Umbilical cord (tissue), 1 donor: ENCODE measurements at regions not wholly inside any gene's neighbourhood (a gene's known extent, or its start where the extent isn't known, plus 50 kb on each side); places are given as distances from the start of the nearest gene placed in this dataset.
A peak's percentile ranks its signal among the peaks of the same experiment; 100 is the strongest.

Experiments
- DNase-seq: peaks from one replicate; pipeline ENCODE4 v3.0.0-alpha.2; 2015; ENCODE audit warnings: low spot score

- DNase-seq: no peak
Measured at GRCh38 chr7:17601921-17602320, 303.5 kb downstream of the AHR start.

DNA sequence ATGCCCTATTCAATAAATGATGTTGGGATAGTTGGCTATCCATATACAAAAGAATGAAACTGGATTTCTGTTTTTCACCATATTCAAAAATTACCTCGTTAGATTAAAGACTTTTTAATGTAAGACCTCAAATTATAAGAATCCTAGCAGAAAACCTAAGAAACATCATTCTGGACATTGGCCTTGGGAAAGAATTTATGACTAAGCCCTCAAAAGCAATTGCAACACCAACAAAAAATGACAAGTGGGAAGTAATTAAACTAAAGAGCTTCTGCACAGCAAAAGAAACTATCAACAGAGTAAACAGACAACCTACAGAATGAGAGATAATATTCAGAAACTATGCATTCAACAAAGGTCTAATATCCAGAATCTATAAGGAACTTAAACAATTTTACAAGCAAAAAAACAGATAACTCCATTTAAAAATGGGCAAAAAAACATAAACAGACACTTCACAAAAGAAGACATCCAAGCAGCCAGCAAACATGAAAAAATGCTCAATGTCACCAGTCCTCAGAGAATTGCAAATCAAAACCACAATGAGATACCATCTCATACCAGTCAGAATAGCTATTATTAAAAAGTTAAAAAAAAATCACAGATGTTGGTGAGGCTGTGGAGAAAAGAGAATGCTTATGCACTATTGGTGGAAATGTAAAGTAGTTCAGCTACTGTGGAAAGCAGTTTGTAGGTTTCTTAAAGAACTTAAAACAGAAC lies 309.8 kb downstream of the AHR start:
- DNase-seq: no peak

DNA sequence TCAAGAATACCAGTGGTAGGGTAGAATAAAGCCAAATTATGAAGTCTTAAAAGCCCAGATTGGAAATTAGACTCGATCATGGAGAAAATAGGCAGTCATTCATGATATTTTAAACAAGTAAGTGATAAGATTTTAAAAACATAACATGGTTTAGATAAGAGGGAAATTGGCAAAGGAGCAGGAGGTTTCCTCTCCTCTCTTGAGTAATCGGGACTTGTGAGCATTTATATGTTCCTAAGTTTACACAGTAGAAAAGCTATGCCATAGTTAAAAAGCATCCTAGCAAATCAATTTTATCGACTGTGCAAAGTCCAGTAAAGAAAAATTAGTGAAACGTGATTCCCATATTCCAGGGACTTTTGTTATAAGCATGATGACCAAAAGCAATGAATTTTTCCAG lies 313.2 kb downstream of the AHR start:
- DNase-seq: no peak

GRCh38 chr7:17613338-17614041 lies 315.0 kb downstream of the AHR start:
- DNase-seq: no peak

DNA sequence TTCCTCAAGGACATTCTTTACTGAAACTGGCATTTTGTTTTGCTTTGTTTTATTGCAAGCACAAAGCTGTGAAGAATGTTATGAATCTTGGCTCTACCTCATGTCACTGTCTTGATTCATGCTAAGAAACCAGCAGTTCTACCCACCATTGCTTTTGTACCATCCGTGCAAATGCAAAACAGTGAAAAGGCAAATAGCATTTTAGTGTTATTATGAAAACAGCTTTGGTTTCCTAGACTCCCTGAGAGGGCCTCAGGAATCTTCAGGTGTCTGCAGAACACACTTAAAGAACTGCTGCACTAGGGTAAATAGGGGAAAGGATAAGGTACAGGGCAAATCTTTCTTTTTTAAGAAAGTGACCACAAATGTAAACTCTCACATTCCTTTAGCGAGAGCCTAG lies 318.9 kb downstream of the AHR start:
- DNase-seq: no peak

- DNase-seq: no peak
Measured at GRCh38 chr7:17617857-17618651, 319.6 kb downstream of the AHR start.

DNA sequence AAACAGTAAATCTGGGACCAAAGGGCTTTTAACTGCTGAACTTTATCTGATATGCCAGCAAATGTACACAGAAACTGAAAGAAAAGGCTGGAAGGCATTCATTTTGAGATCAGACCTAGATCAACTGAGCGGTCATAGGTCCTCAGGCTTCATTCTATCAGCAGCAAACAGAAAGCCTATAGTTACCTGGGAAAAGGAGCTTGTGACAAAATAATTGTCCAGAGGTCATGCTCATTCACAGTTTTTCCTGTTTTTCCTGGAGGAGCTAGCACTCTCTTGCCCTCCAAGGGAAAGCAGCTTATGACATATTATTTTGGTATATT lies 320.2 kb downstream of the AHR start:
- DNase-seq: no peak

GRCh38 chr7:17619196-17619818 lies 320.9 kb downstream of the AHR start:
- no peak for DNase-seq

GRCh38 chr7:17620566-17620965 lies 319.7 kb downstream of the SNX13 start:
- DNase-seq: no peak

DNA sequence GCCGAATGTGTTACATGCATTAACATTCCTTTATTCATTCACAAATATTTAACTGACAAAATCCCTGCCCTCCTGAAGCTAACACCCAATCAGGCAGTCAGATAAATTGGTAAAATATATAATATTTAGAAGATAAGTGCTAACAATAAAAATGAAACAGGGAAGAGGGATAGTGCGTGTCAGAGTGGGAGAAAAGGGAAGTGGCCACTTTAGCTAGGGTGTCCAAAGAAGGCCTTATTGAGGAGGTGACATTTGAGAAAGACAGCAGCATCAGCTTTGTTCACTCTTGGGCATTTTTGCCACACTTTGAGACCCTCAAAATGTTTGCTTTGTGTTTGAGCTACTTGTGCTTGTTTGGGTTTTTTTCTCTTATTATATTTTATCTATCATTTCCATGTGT lies 317.8 kb downstream of the SNX13 start:
- DNase-seq: no peak

- no peak for DNase-seq
Measured at GRCh38 chr7:17623546-17624185, 316.6 kb downstream of the SNX13 start.

- no peak for DNase-seq
Measured at GRCh38 chr7:17624379-17624778, 315.9 kb downstream of the SNX13 start.

DNA sequence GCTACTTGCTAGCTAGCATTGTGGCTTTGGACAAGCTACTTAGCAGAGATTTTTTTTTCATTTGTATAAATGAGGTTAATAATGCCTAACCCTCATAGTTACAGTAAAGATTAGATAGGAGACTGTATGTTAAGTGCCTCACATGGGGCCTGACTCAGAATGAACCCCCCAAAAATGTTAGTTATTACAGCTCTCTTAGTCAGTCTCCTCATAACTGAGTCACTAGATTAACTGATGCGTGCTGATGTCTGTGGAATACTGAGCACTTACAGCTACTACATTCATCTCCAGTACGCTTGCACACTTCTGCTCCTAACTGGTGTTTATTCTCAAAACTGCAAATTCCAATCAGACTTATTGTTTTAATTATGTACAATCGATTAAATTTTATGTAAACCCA lies 315.3 kb downstream of the SNX13 start:
- peak; percentile 31 for DNase-seq

DNA sequence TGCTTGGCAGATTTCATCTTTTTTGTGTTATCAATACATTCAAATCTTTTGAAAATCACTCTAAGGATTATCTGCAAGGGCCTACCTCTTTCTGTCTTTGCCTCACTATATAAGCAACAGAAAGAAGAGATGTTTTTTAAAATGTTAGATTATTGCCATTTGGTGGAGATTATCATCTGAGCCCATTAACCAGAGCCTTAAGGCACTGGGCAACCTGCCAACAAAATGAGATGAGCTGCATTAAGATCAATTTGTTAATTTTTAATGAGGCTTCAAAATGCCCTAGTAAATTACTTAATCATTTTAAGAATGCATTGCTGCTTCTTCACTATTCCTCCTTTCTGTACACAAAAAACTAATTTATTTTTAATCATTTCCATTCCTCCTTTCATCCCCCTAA lies 314.1 kb downstream of the SNX13 start:
- DNase-seq: no peak

DNA sequence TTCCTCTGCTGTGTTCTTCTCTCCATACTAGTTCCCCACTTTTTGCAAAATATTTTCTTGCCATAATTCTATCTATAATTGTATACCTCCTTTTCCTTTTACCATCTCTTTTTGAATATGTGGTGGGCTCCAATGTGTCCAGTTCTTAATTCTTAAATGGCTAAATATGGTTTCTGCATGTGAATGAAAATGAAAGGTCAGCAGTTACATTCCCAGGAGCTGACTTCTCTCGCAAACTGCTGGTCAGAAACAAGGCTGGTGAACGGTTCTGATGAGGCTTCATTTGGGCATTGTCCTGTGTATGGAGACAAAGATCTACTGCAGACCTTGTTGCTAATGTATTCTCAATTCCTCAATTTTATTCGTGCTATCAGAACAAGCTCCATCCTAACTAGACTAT lies 309.2 kb downstream of the SNX13 start:
- DNase-seq: no peak

DNA sequence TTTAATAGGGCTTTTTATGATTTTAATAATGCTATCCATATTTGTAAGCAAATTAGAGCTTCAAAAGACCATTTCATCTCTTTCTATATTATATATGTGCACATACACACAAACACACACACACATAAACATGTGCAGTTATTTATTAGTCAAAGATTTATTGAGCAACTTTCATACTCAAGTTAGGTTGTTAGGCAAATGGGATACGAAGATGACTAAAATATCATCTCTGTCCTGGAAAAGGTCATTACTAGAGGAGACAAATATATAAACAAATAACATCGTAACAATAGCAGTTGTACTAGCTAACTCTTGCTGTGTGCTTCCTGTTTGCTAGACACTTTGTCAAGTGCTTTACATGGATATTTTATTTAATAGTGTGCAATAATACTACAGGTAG lies 307.9 kb downstream of the SNX13 start:
- no peak for DNase-seq

DNA sequence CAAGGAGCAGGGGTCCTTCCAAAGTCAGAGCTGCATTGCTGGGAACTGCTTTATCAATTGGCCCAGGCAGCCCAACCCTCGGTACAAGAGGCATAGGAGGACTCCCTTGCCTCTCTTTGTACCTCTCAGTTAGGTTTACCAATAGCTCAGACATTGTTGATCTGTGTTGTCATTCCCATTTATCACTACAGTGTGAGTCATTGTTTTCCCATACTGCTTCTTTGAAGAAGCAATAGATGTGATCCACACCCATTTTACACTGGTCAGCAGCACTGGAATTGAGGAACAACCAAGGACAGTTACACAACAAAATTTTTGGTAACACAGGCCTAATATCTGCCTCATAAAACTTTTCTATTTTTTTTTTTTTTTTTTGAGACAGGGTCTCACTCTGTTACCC lies 307.2 kb downstream of the SNX13 start:
- no peak for DNase-seq

DNA sequence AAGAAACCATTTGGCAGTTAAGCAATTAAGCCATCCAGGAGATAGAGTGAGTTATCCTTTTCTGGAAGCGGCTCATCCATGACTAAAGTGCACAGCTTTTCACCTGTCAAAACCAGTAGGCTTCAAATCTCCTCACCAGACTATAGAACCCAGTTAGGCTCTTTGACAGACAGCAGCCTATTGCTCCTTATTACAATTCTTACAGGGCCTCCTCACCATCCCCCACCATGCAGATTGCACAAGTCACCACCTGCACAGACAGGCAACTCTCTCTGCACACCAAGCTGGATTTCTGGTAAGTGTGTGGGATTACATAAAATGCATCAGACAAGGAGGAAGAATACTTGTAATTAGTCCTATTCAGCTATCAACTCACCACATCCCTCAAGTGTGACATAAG lies 301.6 kb downstream of the SNX13 start:
- DNase-seq: peak; percentile 61

DNA sequence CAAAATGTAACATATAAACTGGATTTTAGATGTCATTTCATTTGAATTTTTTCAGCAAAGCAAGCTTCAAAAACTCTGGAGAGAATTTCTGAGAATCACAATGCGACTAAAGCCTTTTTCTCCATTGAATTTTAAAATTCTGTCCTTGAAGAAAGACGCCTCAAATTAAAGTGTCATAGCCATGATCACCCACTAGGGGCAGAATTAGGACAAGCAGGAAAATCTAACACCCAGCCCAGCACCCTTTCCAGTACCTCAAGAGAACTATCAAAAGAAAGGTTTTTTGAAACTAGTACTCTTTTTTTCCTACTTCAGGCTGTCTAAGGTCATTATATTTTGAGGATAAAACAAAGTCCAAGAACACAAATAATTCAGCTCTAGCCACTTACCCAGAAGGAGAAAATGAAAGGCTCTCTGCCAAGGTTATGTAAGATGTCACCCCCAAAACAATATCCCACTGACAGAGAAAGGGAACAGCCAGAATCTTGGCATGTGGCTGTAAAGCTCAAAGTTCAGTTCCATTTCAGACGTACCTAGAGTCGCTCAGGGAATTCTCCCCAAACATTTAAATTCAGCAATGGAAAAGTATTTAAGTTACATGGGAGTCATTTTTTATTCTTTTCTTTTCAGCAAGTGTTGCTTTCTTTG lies 299.4 kb downstream of the SNX13 start:
- DNase-seq: no peak

GRCh38 chr7:17645500-17645899 lies 294.8 kb downstream of the SNX13 start:
- no peak for DNase-seq

GRCh38 chr7:17646253-17646956 lies 293.9 kb downstream of the SNX13 start:
- DNase-seq: peak; percentile 68
